Inflammatory macrophage (primary cell): ENCODE measurements at regions not wholly inside any gene's neighbourhood (a gene's known extent, or its start where the extent isn't known, plus 50 kb on each side); places are given as distances from the start of the nearest gene placed in this dataset.

Experiments used
- DNase-seq, 2 donors: peaks; one replicate each; pipeline ENCODE4 v3.0.0-alpha.2; 2020 to 2022

DNA sequence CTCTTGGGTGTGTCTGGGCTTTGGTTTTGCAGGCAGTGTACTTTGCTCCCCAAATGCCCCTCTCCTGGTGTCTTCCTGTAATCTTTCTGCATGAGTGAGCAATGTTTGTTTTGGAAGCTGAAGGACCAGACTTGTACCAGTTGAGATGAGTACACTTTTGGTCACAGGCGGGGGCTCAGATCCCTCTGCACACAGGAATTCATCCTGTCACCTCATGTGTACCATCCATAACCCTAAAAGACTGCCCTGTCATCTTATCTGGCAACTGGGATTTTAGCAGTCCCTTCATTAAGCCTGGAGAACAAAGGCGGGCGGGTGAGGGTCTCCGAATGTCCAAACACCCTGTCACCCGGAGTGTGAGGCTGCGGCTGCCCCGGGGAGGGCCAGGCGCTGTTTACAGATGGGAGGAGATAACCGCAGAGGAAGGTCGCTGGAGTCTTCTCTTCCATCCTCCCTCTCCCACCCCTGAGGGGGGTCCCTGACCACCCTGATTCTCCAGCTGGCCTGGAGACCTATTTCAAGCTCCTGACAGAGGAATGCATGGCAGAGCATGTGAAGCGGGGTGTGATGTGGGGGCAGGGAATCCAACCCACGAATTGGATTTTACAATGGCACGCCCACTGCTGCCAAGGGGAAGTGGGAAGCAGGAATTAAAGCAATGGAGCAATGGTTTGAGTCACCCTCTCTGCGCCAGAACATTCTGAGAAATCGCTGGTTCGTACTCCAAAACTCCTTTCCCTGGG, 158.2 kb upstream of the MYCN start:
- peak; percentile 46 to 73 for DNase-seq

DNA sequence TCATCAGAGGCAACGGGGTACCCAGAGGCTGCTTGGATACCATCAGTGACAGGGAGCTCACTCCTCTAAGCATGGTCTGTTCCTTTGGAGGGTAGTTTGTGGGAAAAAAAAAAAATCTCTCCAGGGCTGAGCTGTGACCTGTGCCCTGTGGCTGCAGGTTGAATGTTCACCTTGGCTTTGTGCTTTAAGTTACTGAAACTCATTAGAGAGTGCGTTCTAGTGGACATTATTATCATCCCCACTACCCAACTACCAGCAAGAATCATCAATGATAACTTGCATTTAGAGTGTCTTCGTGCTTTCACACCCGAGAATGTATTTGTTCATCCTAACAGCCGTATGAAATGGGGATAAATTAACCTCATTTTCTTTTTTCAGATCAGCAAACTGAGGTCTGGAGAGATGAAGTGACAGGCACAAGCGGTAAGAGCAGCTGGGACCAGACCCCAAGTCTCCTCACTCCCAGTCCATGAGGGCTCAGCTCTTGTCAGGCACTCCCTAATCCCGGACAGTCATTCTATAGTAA, 157.5 kb upstream of the MYCN start:
- no peak for DNase-seq

DNA sequence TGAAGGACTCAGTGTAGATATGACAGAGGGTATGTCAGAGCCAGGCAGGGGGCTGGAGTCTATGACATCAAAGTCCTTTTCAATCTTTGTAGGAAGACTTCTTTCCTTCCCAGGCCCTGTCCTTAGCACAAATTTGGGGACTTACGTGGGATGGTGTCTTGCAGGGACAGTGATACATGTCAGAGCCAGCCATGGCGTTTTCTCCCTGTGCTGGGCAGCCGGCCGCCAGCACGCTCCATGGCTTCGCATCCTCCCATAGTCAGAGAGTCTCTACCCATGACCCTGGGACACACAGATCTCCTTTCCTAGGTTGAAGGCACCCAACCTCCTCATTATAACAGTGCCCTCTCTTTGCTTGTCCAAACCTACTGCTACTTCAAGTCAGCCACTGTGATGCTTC, 156.9 kb upstream of the MYCN start:
- DNase-seq, result no peak

DNA sequence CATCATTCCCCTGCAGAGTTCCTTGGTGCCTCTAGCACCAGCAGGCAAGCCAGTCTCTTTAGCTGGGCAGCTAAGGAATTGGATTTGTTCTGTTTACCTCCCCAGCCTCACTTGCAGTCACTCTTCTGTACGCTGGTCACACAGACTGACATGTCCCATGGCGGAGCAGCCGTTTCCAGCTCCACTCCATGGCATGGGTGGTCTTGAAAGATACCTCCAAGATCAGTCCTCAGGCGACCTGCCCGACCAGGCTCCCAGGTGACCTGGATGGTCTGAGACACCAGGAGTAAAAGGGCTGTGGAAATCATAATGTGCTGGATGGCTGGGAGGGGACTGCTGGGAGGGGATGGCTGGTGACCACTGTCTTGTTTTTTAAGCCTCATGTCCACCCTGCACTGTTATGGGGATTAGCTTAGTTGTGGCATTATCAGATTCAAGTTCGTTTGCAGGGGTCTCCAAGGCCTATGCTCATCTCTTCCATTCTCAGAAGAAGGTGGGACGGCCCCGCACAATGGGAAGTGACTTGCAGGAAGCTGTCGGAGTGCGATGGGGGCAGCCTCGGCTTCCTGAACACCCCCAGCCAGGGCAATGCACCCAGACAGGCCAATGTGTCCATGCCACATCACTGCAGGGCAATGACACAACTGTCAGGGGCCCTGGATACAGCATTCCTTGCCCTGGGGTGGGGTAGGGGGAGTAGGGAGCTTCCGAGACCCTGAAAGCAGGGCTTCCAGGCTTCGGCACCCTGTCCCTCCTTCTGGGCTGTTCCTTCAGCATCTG, 156.1 kb upstream of the MYCN start:
- no peak for DNase-seq

DNA sequence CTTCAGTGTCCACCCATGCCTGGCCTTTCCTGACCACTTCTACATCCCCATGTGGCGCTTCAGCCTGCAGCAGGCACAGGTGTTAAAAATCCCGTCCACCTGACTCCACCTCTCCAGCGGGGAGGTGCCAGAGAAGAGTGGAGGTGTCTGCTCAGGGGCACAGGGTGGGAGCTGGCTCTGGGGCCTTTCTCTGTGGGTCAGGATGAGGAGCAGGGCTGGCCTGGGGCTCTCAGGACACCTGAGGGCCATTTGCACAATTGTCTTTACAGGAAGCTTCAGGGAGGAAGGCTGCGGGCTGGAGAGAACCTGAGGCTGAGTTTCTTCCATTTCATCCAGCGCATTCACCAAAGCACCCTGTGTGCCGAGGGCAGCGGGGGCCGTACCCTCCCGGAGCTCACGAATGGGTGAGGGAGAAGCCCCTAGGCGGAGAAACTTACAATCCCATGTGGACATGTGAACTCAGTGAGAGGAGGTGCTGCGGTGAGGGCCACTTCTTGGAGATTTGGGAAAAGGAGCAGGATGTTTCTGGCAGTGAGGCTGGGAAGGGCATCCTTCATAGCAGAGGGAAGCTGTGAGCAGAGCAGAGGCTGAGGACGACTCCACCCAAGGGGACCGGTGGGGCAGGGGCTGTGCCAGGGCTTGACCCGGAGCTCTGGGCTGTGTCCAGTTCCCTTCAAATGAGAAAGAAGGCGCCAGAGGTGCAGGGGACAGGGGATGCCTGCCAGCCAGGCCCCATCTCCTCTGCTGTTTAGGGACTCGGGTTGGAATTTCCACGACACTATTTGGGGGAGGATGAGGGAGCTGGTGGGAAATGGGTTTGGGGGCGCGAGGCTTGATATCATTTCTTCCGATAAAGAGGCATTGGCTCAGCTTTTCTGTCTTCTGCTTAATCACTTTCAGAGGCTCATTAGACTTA, 155.2 kb upstream of the MYCN start:
- DNase-seq, result no peak

DNA sequence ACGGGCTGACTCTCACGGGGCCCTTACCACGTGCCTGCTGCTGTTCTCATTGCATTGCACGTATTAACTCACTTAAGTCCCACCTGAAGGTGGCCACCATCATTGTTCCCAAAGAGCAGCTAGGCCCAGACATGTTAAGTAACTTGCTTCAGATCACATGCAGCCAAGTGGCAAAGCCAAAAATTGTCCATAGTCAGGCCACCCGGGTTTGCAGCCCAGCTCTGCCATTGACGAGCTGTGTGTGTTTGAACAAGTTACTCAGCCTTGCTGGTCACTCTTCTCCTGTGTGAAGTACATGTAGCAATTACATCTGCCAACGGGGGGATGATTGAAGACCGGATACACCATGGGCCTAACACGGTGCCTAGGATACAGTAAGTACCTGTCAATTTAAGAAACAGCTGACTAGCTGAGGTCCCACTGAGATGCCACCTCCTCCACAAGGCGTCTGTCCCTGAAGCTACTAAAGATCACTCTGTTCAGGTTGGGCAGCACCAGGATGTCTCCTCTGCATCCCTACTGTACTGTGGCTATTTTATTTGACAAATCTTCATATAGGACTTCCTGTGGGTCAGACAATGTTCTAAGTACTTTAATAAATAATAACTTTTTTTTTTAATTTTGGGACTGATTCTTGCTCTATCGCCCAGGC, 154.2 kb upstream of the MYCN start:
- no peak for DNase-seq

DNA sequence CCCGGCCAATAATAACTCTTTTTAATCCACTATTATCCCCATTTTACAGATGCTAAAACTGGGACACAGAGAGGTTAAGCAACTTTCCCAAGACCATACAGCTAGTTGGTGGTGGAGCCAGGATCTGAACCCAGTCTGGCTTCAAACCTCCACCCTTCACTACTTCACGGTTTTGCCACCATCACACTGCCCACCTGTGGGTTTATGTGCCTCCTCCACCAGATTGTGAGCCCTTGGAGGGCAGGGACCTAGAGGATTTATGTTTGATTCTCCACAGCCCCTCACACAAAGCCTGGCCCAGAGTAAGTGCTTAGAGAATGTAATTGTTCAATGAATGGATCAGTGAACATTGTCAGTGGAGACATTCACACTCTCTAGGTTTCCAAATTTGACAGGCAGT, 153.4 kb upstream of the MYCN start:
- DNase-seq, result no peak

DNA sequence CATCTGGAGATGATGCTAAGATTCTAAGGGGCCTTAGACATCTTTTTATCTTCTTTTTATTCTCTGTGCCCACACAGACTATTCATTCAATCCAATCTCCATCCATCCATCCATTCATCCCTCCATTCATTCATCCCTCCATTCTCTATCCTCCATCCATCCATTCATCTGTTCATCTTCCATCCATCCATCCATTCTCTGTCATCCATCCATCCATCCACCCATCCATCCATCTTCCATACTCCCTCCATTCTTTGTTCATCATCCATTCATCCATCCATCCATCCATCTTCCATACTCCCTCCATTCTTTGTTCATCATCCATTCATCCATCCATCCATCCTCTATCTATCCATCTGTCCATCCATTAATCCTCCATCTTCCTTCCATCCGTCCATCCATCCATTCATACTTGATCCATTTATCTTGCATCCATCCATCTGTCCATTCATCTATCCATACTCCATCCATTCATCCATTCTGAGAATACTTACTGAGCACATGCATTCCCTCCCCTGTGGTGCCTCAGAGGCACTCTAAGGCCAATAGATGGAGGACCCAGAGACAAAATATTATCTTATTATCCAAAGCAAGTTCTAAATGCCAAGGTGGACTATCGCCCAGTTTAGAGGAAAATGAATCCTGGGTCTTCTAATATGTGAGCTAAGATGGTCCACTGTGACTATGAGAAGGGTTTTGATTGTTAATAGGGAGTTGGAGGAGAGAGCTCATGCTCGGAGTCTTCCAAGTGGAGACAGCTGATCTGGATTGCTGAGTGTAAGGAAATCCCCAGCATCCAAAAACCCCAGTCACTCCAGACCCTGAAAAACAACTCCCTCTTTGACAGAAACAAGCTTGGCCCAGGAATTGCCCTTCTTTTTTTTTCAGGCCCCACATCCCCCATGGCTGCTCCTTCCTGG, 152.6 kb upstream of the MYCN start:
- no peak for DNase-seq

DNA sequence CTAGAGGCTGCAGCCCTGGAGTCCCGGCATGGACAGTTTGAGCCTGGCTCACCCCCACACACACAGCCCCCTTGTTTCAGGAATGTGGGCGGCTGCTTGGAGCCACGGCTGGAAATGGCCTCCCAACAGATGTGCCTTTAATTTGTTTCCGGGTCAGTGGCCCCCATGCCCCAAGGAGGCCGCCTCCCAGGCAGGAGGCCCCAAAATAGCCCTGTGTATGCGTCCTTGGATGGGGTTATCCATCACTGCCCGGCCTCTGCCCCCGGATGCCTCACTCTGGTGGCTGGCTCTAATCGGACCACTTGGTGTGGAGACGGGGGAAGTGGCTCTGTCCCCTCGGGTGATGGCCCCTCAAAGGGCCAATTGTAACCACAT, 151.9 kb upstream of the MYCN start:
- no peak for DNase-seq

DNA sequence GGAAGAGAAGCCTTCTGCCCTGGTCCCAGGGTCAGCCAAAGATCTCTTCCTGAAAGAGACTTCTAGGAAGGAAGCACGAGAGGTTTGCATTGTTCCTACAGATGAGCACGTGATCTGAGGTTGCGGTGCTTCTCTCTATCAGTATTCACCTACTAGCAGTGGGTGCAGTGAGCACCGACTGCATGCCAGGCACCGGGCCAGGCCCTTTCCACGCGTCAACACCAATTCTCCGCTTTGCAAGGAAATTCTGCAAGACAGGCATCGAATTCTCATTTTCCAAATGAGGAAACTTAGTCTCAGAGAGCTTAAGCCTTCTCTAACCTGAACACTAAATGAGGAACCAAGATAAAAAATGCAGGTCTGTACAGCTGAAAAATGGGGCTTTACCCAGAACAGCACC, 151.5 kb upstream of the MYCN start:
- DNase-seq, result no peak

DNA sequence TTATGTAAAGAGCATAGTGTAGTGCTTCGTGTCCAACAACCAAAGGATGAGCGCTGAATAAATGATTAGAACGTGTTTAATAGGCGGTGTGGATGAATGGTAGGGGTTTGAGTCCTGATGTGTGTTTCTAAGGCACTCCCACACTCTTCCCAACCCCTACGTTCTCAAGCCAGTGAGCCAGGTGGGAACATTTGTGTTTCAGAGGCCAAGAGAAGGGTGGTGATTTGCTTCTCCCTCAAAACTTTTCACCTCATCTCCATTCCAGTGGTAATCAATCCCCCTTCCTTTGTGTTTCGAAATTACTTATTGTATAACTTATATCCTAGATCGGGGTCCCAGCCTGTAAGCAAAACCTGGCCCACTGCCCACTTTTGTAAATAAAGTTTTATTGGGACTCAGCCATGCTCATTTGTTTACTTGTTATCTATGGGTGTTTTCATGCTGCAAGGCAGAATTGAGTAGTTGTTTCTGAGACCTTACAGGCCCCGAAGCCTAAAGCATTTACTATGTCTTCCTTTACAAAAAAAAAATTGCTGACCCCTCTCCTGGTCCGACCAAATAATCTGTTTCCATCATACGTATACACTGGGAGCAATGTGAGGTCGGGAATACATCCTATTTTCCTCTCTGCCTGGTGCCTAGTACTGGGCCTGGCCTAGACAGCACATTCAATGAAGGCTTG, 150.8 kb upstream of the MYCN start:
- DNase-seq, result no peak

DNA sequence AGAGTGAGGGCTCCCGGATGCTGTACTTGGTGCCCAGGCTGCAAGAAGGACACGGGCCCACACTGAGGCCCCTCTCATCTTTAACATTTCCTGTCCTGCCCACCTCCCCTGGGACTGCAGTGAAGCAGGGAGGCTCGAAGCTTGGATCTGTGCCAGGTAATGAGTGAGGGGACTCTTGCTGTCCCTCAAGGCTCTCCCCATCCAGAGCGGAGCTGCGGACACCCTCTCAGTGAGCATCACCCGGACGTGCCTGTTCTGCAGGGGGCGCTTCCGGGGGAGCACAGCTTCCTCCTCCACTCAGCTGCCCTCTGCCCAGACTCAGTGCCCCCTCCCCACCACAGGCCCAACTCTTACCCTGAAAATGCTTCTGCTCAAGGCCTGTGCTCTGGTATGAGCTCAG, 150.0 kb upstream of the MYCN start:
- no peak for DNase-seq

DNA sequence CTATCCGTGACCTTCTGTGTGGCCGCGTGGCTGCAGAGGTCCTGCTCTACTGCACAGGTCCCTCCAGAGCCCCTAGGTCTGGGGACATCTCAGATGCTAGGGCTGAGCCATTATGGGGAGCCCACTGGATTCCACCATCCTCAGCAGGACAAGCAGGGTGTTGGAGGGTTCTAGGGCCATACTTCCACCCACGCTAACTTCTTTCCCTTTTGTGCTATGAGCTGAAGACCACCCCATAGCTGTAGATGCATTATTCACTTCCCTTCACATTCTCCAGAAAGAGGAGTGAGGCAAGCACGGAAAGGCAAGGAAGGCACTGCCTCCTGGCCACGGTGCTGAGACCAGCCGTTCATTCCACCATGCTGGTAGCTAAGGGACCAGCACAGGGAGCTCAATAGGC, 149.5 kb upstream of the MYCN start:
- DNase-seq, result no peak

DNA sequence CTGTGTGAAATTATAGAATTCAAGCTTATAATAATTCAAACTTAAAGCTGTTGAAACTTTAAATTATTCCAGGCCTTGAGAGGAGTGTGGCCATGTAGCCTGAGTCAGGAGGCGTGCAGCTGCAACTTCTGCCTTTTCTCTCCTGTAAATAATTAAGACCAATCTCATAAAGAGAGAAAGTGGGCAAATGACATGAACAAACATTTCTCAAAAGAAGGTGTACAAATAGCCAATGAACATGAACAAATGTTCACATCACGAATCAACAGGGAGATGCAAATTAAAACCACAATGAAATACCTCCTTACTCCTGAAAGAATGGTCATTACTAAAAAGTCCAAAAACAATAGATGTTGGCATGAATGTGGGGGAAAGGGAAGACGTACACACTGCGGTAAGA, 149.1 kb upstream of the MYCN start:
- DNase-seq, result no peak

DNA sequence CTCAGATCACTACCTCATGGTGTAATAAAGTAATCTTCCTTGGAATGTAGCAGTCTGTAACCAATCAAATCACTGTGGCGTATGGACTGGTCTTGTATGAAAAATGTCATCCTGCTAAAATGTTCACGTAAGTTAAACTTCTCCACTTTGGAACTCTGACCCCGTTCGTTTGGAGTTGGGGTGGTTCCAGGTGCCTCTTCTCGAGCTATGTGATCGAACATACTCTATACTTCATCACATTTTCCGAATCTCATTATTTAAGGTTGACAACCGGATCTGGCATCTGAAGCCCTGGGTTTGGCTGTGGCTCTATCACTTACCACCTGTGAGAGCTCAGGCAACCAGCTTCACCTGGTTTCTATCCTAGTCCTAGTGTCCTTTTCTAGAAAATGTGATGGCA, 148.0 kb upstream of the MYCN start:
- no peak for DNase-seq

DNA sequence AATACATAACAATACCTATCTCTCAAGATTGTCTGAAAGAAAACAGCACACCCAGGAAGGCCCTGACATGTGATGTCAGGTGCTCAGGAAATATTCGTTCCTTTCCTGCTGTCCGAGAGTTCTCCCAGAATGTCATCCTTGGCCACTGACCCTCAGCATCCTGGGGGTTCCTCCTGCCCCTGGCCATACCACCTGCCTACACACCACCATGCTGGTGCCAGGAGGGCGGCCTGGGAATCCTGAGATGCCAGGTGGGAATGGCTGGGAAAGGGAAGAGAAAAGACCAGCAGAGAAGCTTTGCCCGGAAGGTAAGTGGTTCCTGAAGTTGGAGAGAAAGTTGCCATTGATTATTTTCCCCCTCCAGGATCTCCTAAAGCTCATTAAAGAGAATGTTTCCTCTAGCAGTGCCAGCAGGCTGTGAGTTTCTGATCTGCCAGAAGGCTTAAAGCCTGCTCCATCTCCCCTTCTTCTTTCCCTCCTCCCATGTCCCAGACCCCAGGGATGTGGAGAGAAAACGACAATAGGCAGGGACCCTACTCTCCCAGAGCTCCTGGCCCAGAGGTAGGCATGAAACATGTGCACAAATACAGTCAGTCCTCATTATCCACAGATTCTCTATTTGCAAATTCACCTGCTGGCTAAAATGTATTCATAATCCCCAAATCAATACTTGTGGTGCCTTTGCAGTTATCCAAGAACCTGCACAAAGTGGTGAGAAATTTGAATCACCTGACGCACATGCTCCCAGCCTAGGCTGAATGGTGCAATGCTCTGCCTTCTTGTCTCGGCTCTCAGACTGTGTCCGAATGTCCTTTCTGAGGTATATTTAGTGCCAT, 147.1 kb upstream of the MYCN start:
- no peak for DNase-seq

DNA sequence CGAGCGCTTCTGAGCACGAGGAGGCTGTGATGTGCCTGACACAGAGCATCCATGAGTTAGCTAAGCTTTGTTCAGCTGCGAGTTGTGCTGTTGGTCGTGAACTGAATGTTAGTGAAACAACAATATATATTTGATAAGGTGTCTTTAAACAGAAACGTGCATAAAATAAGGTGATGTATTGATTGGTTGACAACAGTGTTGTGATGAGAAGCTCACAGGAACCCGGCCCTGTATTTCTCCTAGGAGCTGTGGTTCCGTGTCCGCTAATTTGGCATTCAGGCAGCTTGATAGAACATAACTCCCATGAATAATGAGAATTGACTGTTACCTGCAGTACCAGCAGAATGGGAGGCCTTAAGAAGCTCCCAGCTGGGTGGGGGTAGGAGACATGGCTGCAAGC, 146.4 kb upstream of the MYCN start:
- no peak for DNase-seq

DNA sequence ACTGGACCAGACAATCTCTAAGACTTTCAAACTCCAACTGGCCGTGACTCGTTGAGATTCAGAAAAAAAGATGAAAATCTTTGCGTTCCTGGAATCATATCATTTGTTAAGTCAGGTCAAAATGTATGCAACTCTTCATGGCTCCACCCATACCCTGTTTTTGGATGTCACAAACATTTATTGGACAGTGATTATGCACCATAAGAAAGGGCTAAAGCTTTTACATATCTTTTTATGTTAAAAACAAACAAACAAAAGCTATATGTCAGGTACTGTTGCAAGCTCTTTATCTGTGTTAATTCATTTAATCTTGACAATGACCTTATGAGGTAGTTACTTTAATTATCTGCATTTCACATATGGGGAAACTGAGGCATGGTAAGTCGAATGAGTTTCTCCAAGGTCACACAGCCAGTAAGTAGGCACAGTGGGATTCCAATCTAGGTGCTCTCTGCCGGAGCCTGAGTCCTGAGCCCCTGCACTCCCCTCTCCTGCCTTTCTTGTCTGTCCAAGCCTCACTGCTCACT, 145.7 kb upstream of the MYCN start:
- no peak for DNase-seq

DNA sequence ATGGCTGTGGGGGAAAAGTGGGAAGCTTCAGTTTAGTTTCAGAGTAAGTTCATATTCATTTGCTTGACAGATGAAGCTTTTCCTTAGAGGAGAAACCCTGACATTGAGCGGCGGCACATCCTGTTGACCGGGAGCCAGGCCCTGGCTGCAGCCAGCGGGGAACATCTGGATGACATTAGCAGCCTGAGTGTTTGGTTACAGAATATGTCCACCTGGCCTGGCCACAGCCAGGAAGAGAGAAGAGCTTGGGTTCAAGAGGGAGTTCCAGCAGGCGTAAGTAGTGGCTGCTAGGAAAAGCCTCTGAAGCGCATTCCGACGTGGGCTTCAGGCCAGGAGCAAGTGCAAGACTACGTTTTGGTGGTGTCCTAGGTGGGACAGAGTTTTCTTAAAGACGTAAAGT, 144.9 kb upstream of the MYCN start:
- DNase-seq, result no peak
